K562 (cell line): ENCODE measurements at regions not wholly inside any gene's neighbourhood (a gene's known extent, or its start where the extent isn't known, plus 50 kb on each side); places are given as distances from the start of the nearest gene placed in this dataset.

Experiments
- ATAC-seq: fragments of 200-7000 bp; cut with Tn5 transposase; 3 replicates; pipeline ENCODE4 v1.9.1; 2020; ENCODE audit warnings: moderate library complexity
- BruUV-seq: library from RNA; stranded (reverse); fragments of 400-500 nt; replicated peaks from 2 replicates; lab custom pipeline; 2021; lab: Mats Ljungman, UMichigan
- CTCF ChIA-PET: fragments of 300-600 bp; formaldehyde crosslinking; extraction: SDS; loops from one replicate; lab custom pipeline; 2021; ENCODE audit warnings: low intra/inter-chr PET ratio; lab: Yijun Ruan, JAX
- POLR2A ChIA-PET: fragments of 300-600, 350-650 bp; sonication (Branson Sonifier 250); formaldehyde crosslinking; extraction: SDS; loops from one replicate; lab custom pipeline; 2021; ENCODE audit warnings: antibody characterized with exemption, inconsistent platforms; lab: Yijun Ruan, JAX
- DNase-seq, 4 experiments: peaks; one replicate each; pipeline versions ENCODE4 v3.0.0 to v3.0.0-alpha.2; 2011 to 2018; ENCODE audit warnings: low spot score in 3 of 4, mixed read lengths in 3 of 4; ENCODE audit errors: extremely low read depth in 1 of 4
- FAIRE-seq: peaks from 2 replicates; lab custom pipeline; 2011; peaks lifted over from hg19 to GRCh38; lab: Jason Lieb, UNC
- H2AFZ ChIP-seq: 2 replicates; pipeline ENCODE4 v1.6.0; 2011; ENCODE audit warnings: low read depth, low read length, control low read depth, inconsistent platforms
- H3K27ac ChIP-seq: fragments of 200-600 bp; 3 replicates; pipeline ENCODE4 v1.8.0; 2011; ENCODE audit warnings: low read depth, mild to moderate bottlenecking, control low read depth, inconsistent platforms, low read length, moderate library complexity, mixed read lengths; ENCODE audit errors: extremely low read depth
- H3K27me3 ChIP-seq, 2 experiments: fragments of 300-600 bp in 1 of 2; 2 replicates in 1 of 2; 3 replicates in 1 of 2; pipeline versions ENCODE4 v1.6.0 to v1.8.0; 2011; ENCODE audit warnings: inconsistent platforms in 2 of 2, low read length in 2 of 2, mild to moderate bottlenecking in 1 of 2, mixed read lengths in 1 of 2, moderate library complexity in 1 of 2; ENCODE audit not compliant: control insufficient read depth in 2 of 2, insufficient read depth in 2 of 2
- H3K36me3 ChIP-seq: fragments of 300-600 bp; 3 replicates; pipeline ENCODE4 v1.8.0; 2011; ENCODE audit warnings: mild to moderate bottlenecking, low read length, inconsistent platforms; ENCODE audit not compliant: control insufficient read depth, insufficient read depth
- H3K4me1 ChIP-seq, 2 experiments: fragments of 200-600 bp in 1 of 2; replicated peaks in 1 of 2; 2 replicates in 1 of 2; 3 replicates in 1 of 2; pipeline versions ENCODE4 v1.5.1 to v1.8.0; 2011; ENCODE audit warnings: inconsistent platforms in 2 of 2, low read length in 2 of 2, mild to moderate bottlenecking in 1 of 2, mixed read lengths in 1 of 2, moderate library complexity in 1 of 2; ENCODE audit not compliant: control insufficient read depth in 2 of 2, insufficient read depth in 2 of 2
- H3K4me2 ChIP-seq: 2 replicates; pipeline ENCODE4 v1.6.1; 2011; ENCODE audit warnings: low read length, control low read depth, inconsistent platforms, mixed read lengths; ENCODE audit not compliant: insufficient read depth
- H3K4me3 ChIP-seq: fragments of 200-600 bp; sonication (generic), shearing (Covaris generic); 2 replicates; pipeline ENCODE4 v1.5.1; 2016; ENCODE audit warnings: control low read depth, inconsistent platforms
- H3K79me2 ChIP-seq: fragments of 200-600 bp; 3 replicates; pipeline ENCODE4 v1.8.0; 2011; ENCODE audit warnings: low read length, inconsistent platforms; ENCODE audit not compliant: control insufficient read depth, insufficient read depth
- H3K9ac ChIP-seq, 2 experiments: 2 replicates each; pipeline versions ENCODE4 v1.6.0 to v1.6.1; 2011; ENCODE audit warnings: low read depth in 2 of 2, low read length in 2 of 2, control low read depth in 1 of 2, inconsistent platforms in 1 of 2, mild to moderate bottlenecking in 1 of 2, mixed read lengths in 1 of 2; ENCODE audit not compliant: insufficient read depth in 1 of 2
- H3K9me1 ChIP-seq: one replicate; pipeline ENCODE4 v1.6.0; 2011; ENCODE audit warnings: inconsistent platforms, mild to moderate bottlenecking, low read length, moderate library complexity; ENCODE audit not compliant: control insufficient read depth, insufficient read depth
- H3K9me3 ChIP-seq: replicated peaks from 2 replicates; pipeline ENCODE4 v1.5.1; 2011; ENCODE audit warnings: low read depth, low read length, inconsistent platforms; ENCODE audit not compliant: control insufficient read depth, insufficient read depth
- H4K20me1 ChIP-seq: replicated peaks from 2 replicates; pipeline ENCODE4 v1.6.1; 2011; ENCODE audit warnings: low read length, inconsistent platforms, mixed read lengths; ENCODE audit not compliant: control insufficient read depth, insufficient read depth
- CCAR2 ChIP-seq: fragments of 200-400 bp; formaldehyde crosslinking; IDR thresholded peaks from 2 replicates; pipeline ENCODE4 v1.6.1; 2017; ENCODE audit warnings: mild to moderate bottlenecking, low read depth, low read length
- CEBPG ChIP-seq, 3 experiments: fragments of 200-800 bp in 1 of 3; sonication (Bioruptor generic) in 1 of 3; sonication (generic) in 1 of 3; formaldehyde crosslinking in 1 of 3; IDR thresholded peaks in 2 of 3; conservative IDR thresholded peaks in 1 of 3; 2 replicates each; pipeline versions ENCODE4 v1.6.1 to v1.8.0; 2016 to 2022; ENCODE audit warnings: missing compliant biosample characterization in 2 of 3, missing genetic modification characterization in 2 of 3, mild to moderate bottlenecking in 1 of 3, missing genetic modification reagents in 1 of 3
- NFXL1 ChIP-seq: fragments of 450-650 bp; formaldehyde crosslinking; IDR thresholded peaks from 2 replicates; pipeline ENCODE4 v1.4.0; 2021; ENCODE audit warnings: mild to moderate bottlenecking
- POLR2AphosphoS5 ChIP-seq: IDR thresholded peaks from 2 replicates; pipeline ENCODE4 v1.6.1; 2011; ENCODE audit warnings: mild to moderate bottlenecking, low read depth, low read length, moderate library complexity; ENCODE audit not compliant: control insufficient read depth, insufficient read depth
- STAT5B ChIP-seq: fragments of 250-450 bp; sonication (Bioruptor Pico); IDR thresholded peaks from 2 replicates; pipeline ENCODE4 v1.8.0; 2021; ENCODE audit warnings: mild to moderate bottlenecking, inconsistent platforms
- ZBTB40 ChIP-seq, 2 experiments: fragments of 450-650 bp in 1 of 2; sonication (generic) in 1 of 2; formaldehyde crosslinking in 1 of 2; IDR thresholded peaks; 2 replicates each; pipeline versions ENCODE4 v1.7.1 to v1.9.0; 2016 to 2022; ENCODE audit warnings: inconsistent platforms in 1 of 2, mild to moderate bottlenecking in 1 of 2, missing genetic modification reagents in 1 of 2
- WGBS: fragments of 100-300 bp; shearing (Covaris generic); methylation state at CpG from one replicate; pipeline ENCODE4 v1.1.6; 2016; ENCODE audit warnings: low coverage, mixed read lengths; ENCODE audit not compliant: insufficient coverage; ENCODE audit errors: missing lambda C conversion rate; 5-methylcytosine and 5-hydroxymethylcytosine counted together
- in situ Hi-C: fragments of 300-500 bp; cut with MboI; formaldehyde crosslinking; loops from 4 replicates; pipeline ENCODE4 v1.15.0; 2018; ENCODE audit warnings: inconsistent platforms, mixed read lengths
- intact Hi-C: fragments of 100-400 bp; cut with micrococcal nuclease; formaldehyde crosslinking; loops from 2 replicates; pipeline ENCODE4 v1.14.2; 2022

- POLR2A ChIA-PET: no interaction called here
- FAIRE-seq (no peak), DNase-seq (no peak), ATAC-seq (no peak)
- Histone ChIP-seq H3K27ac (no peak overlapping the region), H3K4me2 (no peak overlapping the region), H3K79me2 (no peaks in the 10 kb centered on the region), H3K9me3 (no peaks in the 10 kb centered on the region), H3K27me3 (no peaks in the 10 kb centered on the region; a peak in 2 of 5 replicates), H3K36me3 (no peaks in the 10 kb centered on the region), H3K9me1 (no peaks in the 10 kb centered on the region), H4K20me1 (no peaks in the 10 kb centered on the region), H3K4me1 (no peaks in the 10 kb centered on the region), H2AFZ (no peak overlapping the region), H3K9ac (no peak overlapping the region), H3K4me3 (no peak overlapping the region)
- CTCF ChIA-PET: no interaction called here
- no TSS peak for BruUV-seq
- in situ Hi-C loops: no loop called here
- intact Hi-C loops: no loop called here
- WGBS: 5% methylated on average over 1 of the region's 1 CpG
- no peak for TF ChIP-seq POLR2AphosphoS5
- TF ChIP-seq CEBPG (CRISPR knock-in tag; IDR thresholded peaks at IDR 0.05): no peak
- TF ChIP-seq CEBPG (tag; conservative IDR thresholded peaks at IDR 0.05 in 1 of 2, IDR thresholded peaks at IDR 0.05 in 1 of 2): peak in 1 of 2 experiments; percentile 55; a peak in 1 of 4 replicates
- TF ChIP-seq CCAR2: no peak
Observed at GRCh38 chr5:68012831-68013230, 202.7 kb upstream of the PIK3R1 start.

GRCh38 chr5:68012429-68012828 is 203.1 kb upstream of the PIK3R1 start:
- intact Hi-C loops: no loop called here
- ChIA-PET CTCF (no interaction called here), POLR2A (no interaction called here)
- in situ Hi-C loops: no loop called here
- Histone ChIP-seq H3K9me3 (no peaks in the 10 kb centered on the region), H3K27ac (no peak overlapping the region), H2AFZ (no peak overlapping the region), H3K79me2 (no peaks in the 10 kb centered on the region), H4K20me1 (no peaks in the 10 kb centered on the region), H3K9me1 (no peaks in the 10 kb centered on the region), H3K4me3 (no peak overlapping the region), H3K4me2 (no peak overlapping the region), H3K36me3 (no peaks in the 10 kb centered on the region), H3K9ac (no peak overlapping the region), H3K4me1 (no peaks in the 10 kb centered on the region), H3K27me3 (no peaks in the 10 kb centered on the region; a peak in 2 of 5 replicates)
- 0% methylated on average over 1 of the region's 1 CpG for WGBS
- no peak for DNase-seq
- FAIRE-seq: no peak
- ATAC-seq: no peak
- BruUV-seq: no TSS peak
- no peak for TF ChIP-seq NFXL1 (CRISPR knock-in tag)
- no peak for TF ChIP-seq STAT5B
- TF ChIP-seq ZBTB40 (IDR thresholded peaks at IDR 0.05): no peak
- TF ChIP-seq ZBTB40 (CRISPR knock-in tag; IDR thresholded peaks at IDR 0.05): no peak
